ENCODE measurements at regions not wholly inside any gene's neighbourhood (a gene's known extent, or its start where the extent isn't known, plus 50 kb on each side); places are given as distances from the start of the nearest gene placed in this dataset.

- DNase-seq (ENCODE audit: missing footprints) (no peak), ATAC-seq (no peak)
- intact Hi-C loops (cut with DNase I): no loop called here
Measured at GRCh38 chr21:24759348-24760075, 847.8 kb downstream of the MRPL39 start.

DNA sequence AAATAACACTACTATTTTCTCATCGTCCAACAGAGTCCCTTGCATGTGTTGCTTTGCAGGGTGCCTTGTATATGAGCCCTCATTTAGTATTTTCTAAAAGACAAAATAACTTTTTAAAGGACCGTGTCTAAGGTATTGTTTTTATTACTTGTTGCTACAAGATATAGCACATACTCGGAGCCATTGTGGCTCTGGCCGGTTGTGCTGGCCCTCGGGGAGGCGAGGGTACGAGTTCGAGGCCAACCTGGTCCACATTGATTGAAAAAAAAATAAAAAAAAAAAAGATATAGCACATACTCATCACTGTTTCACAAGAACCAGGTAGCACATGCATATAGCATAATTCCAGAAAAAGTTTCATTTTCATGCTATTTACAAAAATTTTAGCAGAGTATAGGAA is 869.2 kb downstream of the MRPL39 start:
- ATAC-seq: no peak
- intact Hi-C loops (cut with DNase I): no loop called here
- DNase-seq (ENCODE audit: missing footprints): no peak

- no peak for ATAC-seq
- intact Hi-C loops (cut with DNase I): no loop called here
- no peak for DNase-seq (ENCODE audit: missing footprints)
Measured at GRCh38 chr21:24737296-24737850, 869.9 kb downstream of the MRPL39 start.

DNA sequence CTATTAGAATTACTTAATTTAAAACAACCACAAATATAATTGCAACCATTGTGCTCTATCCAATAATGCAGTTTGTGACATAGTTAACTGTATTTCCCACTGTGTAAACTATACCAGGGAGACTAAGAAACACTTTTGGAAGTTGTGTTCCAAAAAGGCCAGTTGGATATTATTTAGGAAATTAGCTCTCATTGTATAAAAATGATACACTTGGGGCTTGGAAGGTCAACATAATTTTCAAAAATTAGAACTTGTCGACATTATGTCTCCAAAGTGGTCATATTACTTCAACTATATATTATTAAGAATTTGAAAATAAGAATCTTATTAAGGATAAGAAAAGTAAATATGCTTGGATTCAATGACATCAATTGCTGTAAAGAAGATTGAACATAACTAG is 876.6 kb downstream of the MRPL39 start:
- DNase-seq (ENCODE audit: missing footprints) (no peak), ATAC-seq (no peak)
- intact Hi-C loops (cut with DNase I): no loop called here

GRCh38 chr21:24729568-24729967 is 877.7 kb downstream of the MRPL39 start:
- ATAC-seq: no peak
- no peak for DNase-seq (ENCODE audit: missing footprints)
- intact Hi-C loops (cut with DNase I): no loop called here

DNA sequence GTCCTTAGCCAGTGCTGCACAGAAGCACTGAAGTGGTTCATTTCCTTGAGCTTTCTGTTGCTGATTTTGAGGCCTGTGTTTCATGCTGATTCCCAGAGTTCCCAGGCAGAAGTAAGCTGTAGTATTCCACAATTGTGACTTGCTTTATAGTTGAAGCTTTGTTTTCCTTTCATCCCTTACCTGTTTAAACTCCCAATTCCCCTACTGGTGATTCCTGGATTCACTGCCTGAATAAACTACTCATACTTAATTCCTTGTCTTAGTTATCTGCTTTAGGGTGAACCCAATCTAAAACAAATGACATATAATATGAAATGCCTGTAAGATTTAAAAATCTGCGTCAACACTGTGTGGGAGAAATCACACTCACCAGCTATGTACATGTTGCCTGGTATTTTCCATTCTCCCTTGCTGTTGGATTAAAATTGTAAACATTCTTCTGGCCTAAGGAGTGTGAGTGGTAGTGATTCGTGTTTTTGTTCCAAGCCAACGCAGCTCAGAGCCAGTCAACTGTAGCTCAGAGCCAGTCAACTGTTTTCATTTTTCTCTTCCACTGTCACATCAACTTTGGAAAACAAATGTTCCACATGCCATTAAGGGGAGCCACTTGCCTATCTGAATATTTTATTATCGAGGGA is 879.4 kb downstream of the MRPL39 start:
- DNase-seq (ENCODE audit: missing footprints) (no peak), ATAC-seq (no peak)
- intact Hi-C loops (cut with DNase I): no loop called here

DNA sequence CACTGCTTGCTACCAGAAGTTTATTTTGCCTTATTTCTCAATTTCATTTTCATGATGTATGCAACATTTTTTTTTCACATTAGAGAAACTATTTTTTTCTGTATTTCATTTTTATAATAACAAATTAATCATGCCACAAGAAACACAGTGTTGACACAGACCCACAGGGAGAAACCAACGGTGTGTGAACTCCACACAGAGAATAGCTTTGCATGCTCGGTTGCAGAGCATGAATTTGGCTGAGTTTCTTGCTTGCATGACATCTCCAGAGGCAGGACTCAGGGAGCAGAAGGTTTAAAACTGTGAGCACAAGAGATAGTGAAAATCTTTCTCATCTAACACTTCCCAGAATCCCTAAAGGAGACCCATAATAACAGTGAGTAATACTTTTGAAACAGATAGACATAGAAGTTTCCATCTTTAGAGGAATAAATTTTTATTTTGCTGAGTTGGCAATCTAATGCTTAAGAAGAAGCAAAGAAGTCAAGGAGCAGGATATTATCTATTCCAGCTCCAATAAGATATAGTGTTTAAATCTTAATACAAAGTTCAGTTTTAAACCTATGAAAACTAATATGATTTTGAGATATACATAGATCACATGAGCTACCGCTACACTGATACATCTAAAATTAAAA is 890.9 kb downstream of the MRPL39 start:
- DNase-seq (ENCODE audit: missing footprints) (no peak), ATAC-seq (no peak)

DNA sequence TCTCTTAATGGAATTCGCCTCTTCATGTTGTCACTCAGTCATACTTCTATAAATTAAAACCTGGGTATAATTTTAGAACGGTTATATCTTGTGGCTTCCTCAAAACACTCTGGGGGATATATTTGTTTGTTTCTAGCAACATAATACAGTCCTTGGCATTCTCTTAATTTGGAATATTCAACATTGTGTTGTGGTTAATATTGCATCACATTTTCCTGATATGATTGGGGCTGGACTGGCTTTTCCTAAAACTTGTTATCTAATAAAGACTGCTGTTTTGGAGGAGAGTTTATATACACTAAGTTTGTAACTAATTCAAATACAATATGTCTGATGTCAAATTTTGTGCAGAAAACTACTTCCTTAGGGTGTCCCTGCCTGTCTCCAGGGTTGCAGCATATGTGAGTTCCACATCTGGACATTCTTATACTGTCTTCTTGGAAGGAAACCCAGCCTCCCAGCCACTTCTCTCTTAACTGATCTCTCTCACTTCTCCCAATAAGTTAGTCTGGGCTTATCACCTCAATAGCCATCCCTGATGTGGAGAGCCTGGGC is 892.6 kb downstream of the MRPL39 start:
- intact Hi-C loops (cut with DNase I): no loop called here
- ATAC-seq (no peak), DNase-seq (ENCODE audit: missing footprints) (no peak)

More for the DNA sequence above, 890.9 kb downstream of the MRPL39 start:
- intact Hi-C loops (cut with DNase I): no loop called here

DNA sequence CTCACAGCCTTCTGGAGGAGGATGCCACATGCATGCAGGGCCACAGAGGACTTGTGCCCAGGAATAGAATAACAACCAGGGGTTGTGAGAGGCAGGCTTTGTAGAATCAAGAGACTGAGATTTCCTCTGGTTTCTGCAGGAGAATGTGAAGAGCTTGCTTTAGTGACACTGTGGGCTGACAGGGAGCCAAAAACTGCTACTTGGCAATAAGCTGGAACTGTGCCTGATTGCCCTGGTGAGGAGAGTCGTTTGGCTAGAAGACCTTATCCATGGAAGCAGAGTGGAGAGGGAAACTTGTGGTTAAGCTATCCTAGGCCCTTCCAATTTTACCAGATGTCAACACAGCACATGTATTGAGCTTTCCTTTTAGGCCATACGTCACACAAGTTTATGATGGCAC is 902.1 kb downstream of the MRPL39 start:
- intact Hi-C loops (cut with DNase I): no loop called here
- no peak for ATAC-seq
- DNase-seq (ENCODE audit: missing footprints): no peak

DNA sequence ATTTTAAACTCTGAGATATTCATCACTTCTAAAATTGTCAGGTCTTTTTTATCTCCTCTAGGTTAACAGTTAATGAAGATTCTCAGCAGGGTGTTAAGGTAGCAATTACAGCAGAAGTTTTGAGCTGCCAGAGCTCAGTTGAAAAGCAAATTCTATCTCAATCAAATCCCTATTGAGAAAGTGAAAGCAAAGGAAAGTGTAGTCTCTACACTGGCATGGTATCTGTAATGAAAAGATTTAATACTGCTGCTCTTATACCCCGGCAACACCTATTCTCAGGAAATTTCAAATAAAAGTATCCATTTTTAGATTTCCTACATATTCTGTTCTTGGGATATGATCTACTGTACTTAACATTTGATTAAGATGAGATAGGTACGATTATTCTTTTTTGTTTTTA is 913.5 kb downstream of the MRPL39 start:
- intact Hi-C loops (cut with DNase I): no loop called here
- DNase-seq (ENCODE audit: missing footprints): no peak
- ATAC-seq: no peak

GRCh38 chr21:24681456-24681855 is 925.8 kb downstream of the MRPL39 start:
- intact Hi-C loops (cut with DNase I): no loop called here
- ATAC-seq (no peak), DNase-seq (ENCODE audit: missing footprints) (no peak)

DNA sequence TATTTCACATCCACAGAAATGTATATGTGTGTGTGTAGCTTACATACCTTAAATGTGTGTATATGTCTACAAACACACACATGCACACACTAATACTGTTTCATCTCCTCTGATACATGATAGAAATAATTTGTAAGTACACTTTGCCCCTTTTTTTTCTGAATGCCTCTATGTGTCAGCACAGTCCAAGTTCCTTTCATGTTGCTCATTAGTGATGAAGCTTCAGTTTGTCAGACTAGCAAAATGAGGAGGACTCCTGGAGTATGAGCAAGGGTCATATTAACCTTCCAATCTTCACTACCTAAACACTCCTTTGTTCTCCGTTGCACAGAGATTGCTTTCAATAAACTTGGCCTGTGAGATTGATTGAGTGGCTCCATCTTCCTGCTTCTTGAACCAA is 935.4 kb downstream of the MRPL39 start:
- intact Hi-C loops (cut with DNase I): no loop called here
- ATAC-seq: no peak
- no peak for DNase-seq (ENCODE audit: missing footprints)

DNA sequence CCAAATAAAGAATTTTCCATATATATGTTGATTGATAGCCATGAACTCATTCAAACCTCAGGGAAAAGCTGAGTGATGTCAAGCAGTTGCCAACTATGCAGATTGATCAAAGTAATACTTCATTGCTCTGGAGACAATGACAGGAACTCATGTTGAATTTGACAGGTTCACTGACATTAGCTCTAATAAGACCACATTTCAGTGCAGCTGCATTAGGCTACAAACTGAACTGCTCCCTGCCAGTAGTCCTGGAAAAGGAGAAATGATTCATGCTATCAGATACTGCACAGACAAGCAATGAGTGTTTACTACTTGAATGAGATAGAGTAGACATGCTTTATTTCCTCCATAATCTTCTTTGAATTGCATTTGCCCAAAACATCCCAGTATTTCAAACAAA is 948.4 kb downstream of the MRPL39 start:
- intact Hi-C loops (cut with DNase I): no loop called here
- no peak for DNase-seq (ENCODE audit: missing footprints)
- no peak for ATAC-seq

- ATAC-seq (no peak), DNase-seq (ENCODE audit: missing footprints) (no peak)
- intact Hi-C loops (cut with DNase I): no loop called here
Measured at GRCh38 chr21:24658026-24658425, 949.3 kb downstream of the MRPL39 start.

DNA sequence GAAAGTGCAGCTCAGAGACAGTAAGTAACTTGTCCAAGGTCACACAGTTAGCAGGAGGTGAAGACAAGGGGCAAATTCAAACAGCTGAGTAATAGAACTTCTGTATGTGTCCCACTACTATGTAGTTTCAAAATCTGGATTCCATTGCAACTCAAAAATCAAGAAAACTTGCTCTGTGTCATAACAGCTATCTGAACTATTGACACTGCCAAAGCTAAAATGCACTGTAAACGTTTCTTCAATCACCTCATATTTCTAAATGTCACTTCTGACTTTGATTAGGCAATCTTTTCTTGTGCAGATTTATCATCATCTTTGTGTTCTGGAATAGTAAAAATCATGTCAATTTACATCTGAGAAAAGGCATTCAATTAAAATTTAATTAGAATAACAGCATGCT is 957.6 kb downstream of the MRPL39 start:
- intact Hi-C loops (cut with DNase I): no loop called here
- ATAC-seq (no peak), DNase-seq (ENCODE audit: missing footprints) (no peak)

DNA sequence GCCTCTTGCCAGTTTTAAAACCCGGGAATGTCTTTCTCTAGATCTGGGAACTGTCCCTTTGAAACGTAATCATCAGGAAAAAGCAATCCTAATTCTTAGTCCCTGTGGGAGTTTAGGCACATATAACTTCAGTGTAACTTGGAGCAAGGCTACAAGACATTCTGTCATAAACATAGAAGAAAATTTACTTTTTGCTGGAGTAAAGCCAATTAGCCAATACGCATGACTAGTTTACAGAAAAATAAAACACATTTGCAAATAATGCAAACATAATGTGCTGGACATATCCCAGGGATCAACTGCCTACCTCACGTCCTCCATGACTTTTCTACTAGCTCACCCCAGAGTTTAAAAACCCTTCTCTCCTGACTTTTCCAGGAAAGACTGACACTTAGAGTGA is 970.6 kb downstream of the MRPL39 start:
- no peak for DNase-seq (ENCODE audit: missing footprints)
- intact Hi-C loops (cut with DNase I): no loop called here
- no peak for ATAC-seq

GRCh38 chr21:24634749-24635148 is 972.5 kb downstream of the MRPL39 start:
- intact Hi-C loops (cut with DNase I): no loop called here
- DNase-seq (ENCODE audit: missing footprints): no peak
- ATAC-seq: no peak

DNA sequence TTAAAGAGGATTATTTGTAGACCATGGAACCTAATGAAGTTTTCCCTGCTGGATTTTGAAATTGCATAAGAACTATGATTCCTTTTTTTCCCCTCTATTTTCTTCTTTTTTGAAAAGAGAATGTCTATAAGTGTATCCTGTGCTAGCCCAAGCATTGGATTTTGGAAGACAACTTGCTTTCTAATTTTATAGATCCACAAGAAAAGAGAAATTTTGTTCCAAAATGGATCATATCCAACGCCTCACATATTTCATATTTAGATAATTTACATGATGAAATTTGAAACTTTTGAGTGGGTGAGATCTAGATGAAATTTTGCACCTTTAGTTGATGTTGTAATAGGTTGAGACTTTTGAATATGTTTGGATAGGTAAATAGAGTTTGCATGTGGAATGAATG is 978.7 kb downstream of the MRPL39 start:
- DNase-seq (ENCODE audit: missing footprints) (no peak), ATAC-seq (no peak)
- intact Hi-C loops (cut with DNase I): no loop called here

GRCh38 chr21:24628046-24628445 is 979.2 kb downstream of the MRPL39 start:
- intact Hi-C loops (cut with DNase I): no loop called here
- ATAC-seq (no peak), DNase-seq (ENCODE audit: missing footprints) (no peak)

- DNase-seq (ENCODE audit: missing footprints): no peak
- no peak for ATAC-seq
- intact Hi-C loops (cut with DNase I): no loop called here
Measured at GRCh38 chr21:24617819-24618218, 989.5 kb downstream of the MRPL39 start.

Data from Right ventricle myocardium inferior (tissue), 1 donor.